Amniotic epithelial cell (primary cell): ENCODE measurements at regions not wholly inside any gene's neighbourhood (a gene's known extent, or its start where the extent isn't known, plus 50 kb on each side); places are given as distances from the start of the nearest gene placed in this dataset.
"Not testable (repeated sequence)": the region's sequence is repeated elsewhere in the genome, so short reads cannot be mapped to it uniquely, and the experiment has no call there.

Experiments
- DNase-seq: peaks from one replicate; pipeline ENCODE4 v3.0.0-alpha.2; 2010; ENCODE audit warnings: low read depth

GRCh38 chr5:128735656-128736055 lies 197.6 kb upstream of the FBN2 start:
- not testable (repeated sequence) for DNase-seq

DNA sequence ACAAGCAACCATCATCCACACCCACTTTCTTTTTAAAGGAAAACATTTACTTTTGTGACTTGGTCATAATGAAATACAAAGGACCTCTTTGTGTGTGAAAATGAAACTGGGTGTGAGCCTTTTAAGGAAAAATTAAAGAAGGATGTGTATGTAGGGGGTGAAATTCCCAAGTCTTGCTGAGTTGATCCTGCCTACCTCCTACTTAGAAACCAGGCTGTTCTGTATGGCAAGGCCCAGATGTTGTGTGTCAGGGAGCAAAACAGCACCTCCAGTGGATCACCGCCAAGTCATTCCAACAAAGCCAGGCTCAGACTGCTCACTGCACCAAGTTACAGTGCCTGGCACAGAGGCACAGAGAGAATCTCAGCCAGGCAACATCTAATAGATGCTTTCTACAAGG lies 198.5 kb upstream of the FBN2 start:
- no peak for DNase-seq

DNA sequence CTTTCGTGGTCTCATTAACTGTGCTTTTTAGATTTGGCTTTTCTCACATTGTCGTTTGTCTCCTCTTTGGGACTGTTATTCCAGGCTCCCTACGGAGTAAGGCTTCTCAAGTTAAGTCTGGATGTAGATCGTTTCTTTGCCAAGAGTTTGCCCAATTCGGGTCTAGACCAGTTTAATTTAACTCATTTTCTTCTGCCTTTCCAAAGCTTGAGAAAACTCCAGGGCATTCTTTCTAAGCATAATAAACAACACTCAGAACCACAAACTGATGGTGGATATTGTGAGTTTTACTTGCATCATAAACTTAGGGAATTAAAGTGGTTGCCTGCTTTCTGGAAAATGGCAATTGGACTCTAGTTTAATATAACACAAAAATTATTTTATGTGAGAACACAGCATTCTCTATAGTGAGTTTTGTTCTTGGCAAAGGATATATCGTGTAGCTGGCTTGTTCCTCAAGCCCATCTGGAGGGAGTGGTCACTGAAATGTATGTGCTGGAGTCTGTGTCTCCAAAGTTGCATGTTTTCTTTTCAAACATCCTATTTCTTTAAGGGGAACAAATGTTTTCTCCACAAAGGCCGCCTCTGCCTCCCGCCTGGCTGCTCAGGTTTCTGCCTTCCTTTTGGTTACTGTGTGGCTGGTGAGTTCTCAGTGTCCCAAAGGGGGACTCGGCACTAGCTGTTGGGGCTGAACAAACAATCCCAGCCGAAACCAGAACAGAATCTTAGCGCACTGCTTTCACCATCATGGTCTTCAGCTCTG lies 211.3 kb upstream of the FBN2 start:
- DNase-seq, result no peak

GRCh38 chr5:128750155-128750554 lies 212.1 kb upstream of the FBN2 start:
- no peak for DNase-seq

- peak; percentile 35 for DNase-seq
These were observed 207.9 kb upstream of the SLC27A6 start for GRCh38 chr5:128757196-128757959.

- no peak for DNase-seq
These were observed 202.5 kb upstream of the SLC27A6 start for GRCh38 chr5:128762661-128763306.

DNA sequence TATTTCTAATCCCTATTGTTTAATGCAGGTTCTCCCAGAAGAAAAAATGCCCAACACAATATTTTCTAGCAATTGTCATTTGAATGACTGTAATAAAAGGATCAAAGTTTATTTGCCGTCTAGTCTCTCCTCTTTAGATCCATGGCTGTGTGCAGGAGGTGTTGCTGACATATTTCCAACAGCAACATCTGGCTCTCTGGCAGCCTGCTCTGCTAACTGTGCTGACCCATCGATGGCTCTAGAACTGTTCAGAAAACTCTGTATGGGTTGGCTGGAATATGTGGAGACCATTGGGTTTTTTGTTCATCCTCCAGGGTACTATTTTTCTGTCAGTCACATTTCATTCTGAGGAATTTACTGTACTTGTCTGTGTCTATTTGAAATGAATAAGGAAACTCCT lies 202.0 kb upstream of the SLC27A6 start:
- DNase-seq, result no peak

- no peak for DNase-seq
These were observed 200.5 kb upstream of the SLC27A6 start for GRCh38 chr5:128764601-128765310.

GRCh38 chr5:128765448-128766061 lies 199.7 kb upstream of the SLC27A6 start:
- no peak for DNase-seq

DNA sequence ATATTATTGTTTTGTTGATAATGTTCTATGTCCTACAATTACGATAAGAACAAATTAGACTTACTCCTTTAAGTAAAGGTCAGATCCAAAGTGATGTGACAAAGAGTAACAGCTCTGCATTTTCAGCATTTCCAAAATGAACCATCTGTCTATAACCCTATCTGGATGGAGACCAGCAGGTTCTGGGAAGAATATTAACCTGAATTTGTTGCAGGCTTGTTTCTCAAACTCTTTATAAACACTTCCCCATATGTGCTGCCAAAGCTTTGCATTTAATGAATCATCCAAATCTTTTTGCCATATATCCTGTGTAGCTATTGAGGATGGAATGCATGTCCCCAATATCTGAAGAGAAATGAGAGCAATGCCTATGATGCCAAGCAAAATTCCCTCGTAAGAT lies 198.9 kb upstream of the SLC27A6 start:
- no peak for DNase-seq

DNA sequence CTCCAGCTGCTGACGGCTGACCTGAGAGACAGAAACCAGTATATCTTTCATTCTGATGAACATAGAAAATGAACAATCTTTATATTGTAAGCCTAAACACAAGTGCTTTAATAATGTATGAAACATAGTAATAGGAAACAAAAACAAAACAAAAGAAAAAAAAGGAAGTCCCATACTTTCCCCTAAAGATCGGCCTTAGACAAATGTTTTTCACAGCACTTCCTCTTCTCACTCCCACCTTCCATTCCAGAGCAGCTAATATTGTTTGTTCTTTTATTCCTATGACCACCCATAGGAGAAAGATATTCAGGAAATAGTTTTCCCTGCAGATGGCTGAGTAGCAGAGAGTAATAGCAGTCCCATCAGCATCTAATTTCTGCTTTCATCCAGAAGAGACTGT lies 194.4 kb upstream of the SLC27A6 start:
- DNase-seq, result no peak

GRCh38 chr5:128772356-128772755 lies 192.9 kb upstream of the SLC27A6 start:
- DNase-seq, result no peak

- no peak for DNase-seq
These were observed 191.9 kb upstream of the SLC27A6 start for GRCh38 chr5:128773378-128773777.

DNA sequence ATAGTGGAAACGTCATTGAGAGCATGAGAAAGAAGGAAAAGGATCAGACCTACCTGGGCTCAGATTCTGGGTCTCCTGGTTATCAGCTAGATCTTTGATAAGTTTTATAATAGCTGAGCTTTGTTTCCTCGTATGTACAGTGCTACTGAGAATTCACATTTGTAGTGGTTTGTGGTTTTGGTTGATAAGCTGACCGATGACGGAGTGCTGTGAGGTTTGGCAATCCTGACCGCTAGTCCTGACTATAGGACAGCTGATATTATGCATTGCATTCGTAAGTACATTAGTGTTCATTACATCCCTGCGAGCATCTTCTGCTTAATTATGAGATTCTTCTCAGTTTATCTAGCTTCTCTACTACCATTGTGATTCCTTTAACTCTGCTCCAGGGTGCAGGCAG lies 190.7 kb upstream of the SLC27A6 start:
- peak; percentile 95 for DNase-seq

DNA sequence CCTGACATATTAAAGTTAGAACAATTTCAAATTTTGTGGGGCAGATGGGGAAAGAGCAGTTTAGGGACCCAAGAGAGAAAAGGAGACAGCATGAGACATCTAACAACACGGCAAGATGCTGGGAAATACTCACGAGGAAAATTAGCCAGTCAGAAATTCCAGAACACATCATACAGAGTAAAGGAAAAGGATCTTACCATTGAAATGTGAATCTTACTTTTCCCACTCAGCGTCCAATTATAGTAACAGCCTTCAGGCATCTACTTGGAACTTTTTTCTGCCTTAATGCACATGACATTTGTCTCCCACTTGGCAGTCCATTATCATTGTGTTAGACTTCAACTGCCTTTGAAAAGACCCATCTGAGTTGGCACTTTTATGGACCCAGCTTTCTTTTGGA lies 189.7 kb upstream of the SLC27A6 start:
- DNase-seq, result no peak

DNA sequence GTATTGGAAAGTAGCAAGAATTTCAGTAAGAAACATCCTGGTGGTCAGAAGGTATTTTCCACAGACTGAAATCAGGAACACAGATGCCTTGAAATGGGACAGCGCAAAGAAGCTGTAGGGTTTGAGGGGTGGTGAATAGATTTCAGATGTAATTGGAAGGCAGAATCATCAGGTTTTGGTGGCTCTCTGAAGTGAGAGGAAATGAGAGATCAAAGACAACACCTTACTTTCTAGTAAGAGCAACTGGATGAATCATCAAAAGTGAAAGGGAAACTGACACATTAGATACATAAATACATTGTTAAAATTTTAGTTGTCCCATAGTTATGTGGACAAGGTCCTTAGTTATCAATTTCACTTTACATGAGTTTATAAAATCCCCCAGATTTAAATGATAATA lies 188.2 kb upstream of the SLC27A6 start:
- DNase-seq, result no peak

DNA sequence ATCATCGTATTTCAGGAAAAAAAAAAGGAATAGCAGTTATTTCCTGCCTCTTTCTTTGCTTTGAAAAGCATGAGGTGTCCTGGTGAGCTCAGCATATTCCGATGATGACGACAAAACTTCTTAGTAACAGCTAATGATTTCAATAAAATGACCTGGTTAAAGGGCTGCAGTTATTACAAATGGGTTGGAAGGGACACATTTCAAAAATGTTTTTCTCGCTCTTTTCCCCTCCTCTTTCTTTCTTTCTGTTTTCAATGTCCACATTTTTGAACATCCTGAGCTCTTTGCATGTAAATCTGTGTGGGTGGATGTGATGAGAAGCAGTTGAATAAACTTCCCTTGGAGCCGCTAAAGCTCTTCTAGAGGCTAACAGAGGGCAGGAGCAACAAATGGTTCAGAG lies 186.8 kb upstream of the SLC27A6 start:
- DNase-seq, result no peak

DNA sequence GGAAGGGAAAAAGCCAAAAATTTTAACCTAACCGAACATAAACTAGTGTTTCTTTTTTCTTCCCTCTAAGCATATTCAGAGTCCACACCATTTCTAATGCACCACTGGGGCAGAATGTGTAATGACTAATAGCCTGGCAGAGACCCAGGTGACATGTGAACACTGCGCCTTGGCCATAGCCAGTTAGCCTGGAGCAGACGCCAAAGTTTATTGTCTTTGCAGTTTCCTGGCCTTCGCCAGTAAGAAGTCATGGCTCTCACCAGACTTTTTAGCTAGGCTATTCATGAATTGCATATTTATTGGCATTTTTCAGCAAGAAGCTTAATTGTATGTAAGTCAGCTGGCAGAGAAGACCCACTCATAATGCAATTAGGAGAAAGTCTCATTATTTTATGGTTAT lies 182.8 kb upstream of the SLC27A6 start:
- DNase-seq, result no peak

GRCh38 chr5:128784726-128785125 lies 180.6 kb upstream of the SLC27A6 start:
- no peak for DNase-seq

- DNase-seq, result peak; percentile 14
These were observed 174.0 kb upstream of the SLC27A6 start for GRCh38 chr5:128791312-128791711.

GRCh38 chr5:128796506-128796905 lies 168.8 kb upstream of the SLC27A6 start:
- DNase-seq, result no peak

DNA sequence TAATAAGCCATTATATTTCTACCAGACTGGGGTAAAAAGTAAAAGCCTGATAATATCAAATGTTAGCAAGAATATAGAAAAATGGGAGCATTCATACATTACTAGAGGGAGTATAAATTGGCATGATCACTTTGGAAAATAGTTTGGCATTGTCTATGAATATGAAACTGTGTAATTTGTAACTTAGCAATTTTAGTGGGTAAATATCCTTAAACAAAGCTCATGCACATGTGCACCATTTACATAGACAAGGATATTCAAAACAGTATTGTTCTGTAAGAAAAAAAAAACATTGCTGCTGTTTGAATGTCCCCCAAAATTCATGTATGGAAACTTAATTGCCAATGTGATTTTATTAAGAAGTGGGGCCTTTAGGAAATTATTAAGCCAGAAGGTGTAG lies 166.4 kb upstream of the SLC27A6 start:
- no peak for DNase-seq
